ENCODE measurements at regions not wholly inside any gene's neighbourhood (a gene's known extent, or its start where the extent isn't known, plus 50 kb on each side); places are given as distances from the start of the nearest gene placed in this dataset.
"Not testable (repeated sequence)": the region's sequence is repeated elsewhere in the genome, so short reads cannot be mapped to it uniquely, and the experiment has no call there.

- no peak for DNase-seq (ENCODE audit: low spot score)
Observed at GRCh38 chr2:15823459-15824396, 116.6 kb upstream of the MYCN start.

GRCh38 chr2:15824467-15824866, 115.9 kb upstream of the MYCN start:
- DNase-seq (ENCODE audit: low spot score): not testable (repeated sequence)

- DNase-seq (ENCODE audit: low spot score): no peak
Observed at GRCh38 chr2:15825276-15825980, 114.9 kb upstream of the MYCN start.

GRCh38 chr2:15826273-15826717, 114.1 kb upstream of the MYCN start:
- DNase-seq (ENCODE audit: low spot score): no peak

- no peak for DNase-seq (ENCODE audit: low spot score)
Observed at GRCh38 chr2:15827001-15827400, 113.3 kb upstream of the MYCN start.

- DNase-seq (ENCODE audit: low spot score): no peak
Observed at GRCh38 chr2:15828576-15828975, 111.8 kb upstream of the MYCN start.

GRCh38 chr2:15829091-15829801, 111.1 kb upstream of the MYCN start:
- no peak for DNase-seq (ENCODE audit: low spot score)

GRCh38 chr2:15829985-15830384, 110.4 kb upstream of the MYCN start:
- no peak for DNase-seq (ENCODE audit: low spot score)

GRCh38 chr2:15830937-15831549, 109.3 kb upstream of the MYCN start:
- no peak for DNase-seq (ENCODE audit: low spot score)

- no peak for DNase-seq (ENCODE audit: low spot score)
Observed at GRCh38 chr2:15832030-15832709, 108.2 kb upstream of the MYCN start.

GRCh38 chr2:15832849-15833680, 107.3 kb upstream of the MYCN start:
- DNase-seq (ENCODE audit: low spot score): no peak

- no peak for DNase-seq (ENCODE audit: low spot score)
Observed at GRCh38 chr2:15833731-15834130, 106.6 kb upstream of the MYCN start.

- no peak for DNase-seq (ENCODE audit: low spot score)
Observed at GRCh38 chr2:15834381-15835031, 105.8 kb upstream of the MYCN start.

GRCh38 chr2:15835991-15836688, 104.2 kb upstream of the MYCN start:
- DNase-seq (ENCODE audit: low spot score): no peak

- no peak for DNase-seq (ENCODE audit: low spot score)
Observed at GRCh38 chr2:15836689-15837610, 103.4 kb upstream of the MYCN start.

- no peak for DNase-seq (ENCODE audit: low spot score)
Observed at GRCh38 chr2:15838481-15839090, 101.8 kb upstream of the MYCN start.

GRCh38 chr2:15839426-15840124, 100.8 kb upstream of the MYCN start:
- no peak for DNase-seq (ENCODE audit: low spot score)
